GM21737 (cell line): ENCODE measurements at regions not wholly inside any gene's neighbourhood (a gene's known extent, or its start where the extent isn't known, plus 50 kb on each side); places are given as distances from the start of the nearest gene placed in this dataset.
A peak's percentile ranks its signal among the peaks of the same experiment; 100 is the strongest.

Experiments
- ATAC-seq: cut with Tn5 transposase; IDR thresholded peaks from one replicate; pipeline ENCODE4 v1.9.1; 2021; ENCODE audit warnings: mild to moderate bottlenecking, moderate library complexity; ENCODE audit not compliant: unreplicated experiment

DNA sequence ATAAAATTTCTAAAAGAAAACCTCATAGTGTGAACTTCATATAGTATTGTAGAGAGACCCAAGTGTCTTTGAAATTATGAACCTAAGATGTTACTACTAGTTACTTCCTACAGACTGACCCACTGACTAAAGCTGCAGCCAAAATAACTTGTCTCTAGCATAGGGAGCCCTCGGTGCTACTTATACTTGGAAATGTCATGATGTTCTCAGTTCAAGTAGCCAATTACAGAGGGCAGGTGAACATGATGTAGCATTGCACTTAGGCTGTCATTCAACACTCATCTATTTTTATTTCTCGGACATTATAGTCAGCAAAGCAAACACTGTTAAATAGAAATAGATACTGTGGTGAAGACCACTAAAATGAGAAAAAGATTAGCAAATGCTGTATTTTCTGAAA is 165.6 kb downstream of the AREG start:
- ATAC-seq, result no peak

DNA sequence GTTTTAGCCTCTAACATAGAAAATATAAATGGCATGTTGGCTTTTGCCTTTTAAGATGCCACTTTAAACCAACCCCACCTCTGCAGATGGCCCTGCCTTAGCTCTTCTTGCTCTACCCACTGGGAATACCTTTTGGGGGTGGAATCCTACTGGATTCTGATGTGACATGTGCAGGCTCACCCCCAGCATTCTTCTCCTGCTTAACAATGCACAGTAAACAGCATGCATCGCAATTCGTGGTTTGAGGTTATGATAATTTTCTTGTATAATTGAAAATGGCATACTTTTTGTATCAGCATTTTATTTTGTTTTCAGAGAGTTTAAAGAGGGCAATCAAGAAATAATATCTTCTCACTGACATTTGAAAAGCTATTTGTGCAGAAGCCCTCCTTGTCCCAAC is 167.9 kb downstream of the AREG start:
- no peak for ATAC-seq

DNA sequence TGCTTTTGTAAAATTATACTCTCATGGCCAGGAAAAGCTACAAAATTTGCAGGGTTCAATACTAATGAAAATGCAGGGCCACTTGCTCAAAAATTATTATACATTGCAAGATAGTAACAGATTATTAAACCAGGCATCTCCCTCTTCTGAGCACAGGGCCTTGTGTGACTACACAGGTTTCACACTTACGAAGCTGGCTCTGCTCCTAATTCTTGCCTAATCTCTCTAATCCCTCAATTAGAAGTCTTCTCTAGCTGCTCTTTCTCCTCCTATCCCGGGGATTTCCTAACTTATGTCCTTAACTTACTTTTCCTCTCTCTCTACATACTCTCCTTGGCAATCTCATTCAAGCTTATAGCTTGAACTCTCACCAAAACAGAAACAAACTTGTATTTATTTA is 168.3 kb downstream of the AREG start:
- no peak for ATAC-seq

DNA sequence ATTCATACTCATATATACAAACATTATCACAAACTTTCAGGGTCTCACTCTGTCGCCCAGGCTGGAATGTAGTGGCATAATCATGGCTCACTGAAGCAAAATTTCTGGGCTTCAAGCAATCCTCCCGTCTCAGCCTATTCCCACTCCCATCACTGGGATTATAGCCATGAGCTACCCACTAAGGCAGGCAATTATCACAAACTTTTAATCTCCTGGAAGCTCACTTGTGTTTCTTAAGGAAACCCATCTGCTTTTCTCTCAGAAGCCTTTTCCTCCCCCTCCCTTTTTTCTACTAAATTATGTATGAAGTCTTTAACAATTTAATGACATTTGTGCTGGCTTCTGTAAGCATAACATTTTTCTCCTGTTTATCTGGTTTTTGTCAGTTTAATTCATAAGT is 170.5 kb downstream of the AREG start:
- no peak for ATAC-seq

DNA sequence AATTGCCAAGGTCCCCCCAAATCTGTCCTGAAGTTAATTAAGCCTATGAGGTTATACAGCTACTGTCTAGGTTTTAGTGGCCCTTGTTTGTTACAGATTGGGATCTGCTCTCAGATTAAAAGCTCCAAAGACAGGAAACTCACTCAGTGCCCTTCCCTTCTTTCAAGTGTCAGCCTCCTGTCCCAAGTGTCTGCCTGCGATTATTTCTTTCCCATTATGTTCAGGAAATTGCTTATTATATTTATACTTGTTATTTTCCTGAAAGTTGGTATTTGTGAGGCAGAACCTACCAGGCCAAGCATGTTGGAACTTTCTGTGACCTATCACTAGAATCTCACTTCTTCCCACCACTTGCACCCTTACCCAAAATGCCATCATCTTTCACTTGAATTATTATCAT is 173.2 kb downstream of the AREG start:
- no peak for ATAC-seq

DNA sequence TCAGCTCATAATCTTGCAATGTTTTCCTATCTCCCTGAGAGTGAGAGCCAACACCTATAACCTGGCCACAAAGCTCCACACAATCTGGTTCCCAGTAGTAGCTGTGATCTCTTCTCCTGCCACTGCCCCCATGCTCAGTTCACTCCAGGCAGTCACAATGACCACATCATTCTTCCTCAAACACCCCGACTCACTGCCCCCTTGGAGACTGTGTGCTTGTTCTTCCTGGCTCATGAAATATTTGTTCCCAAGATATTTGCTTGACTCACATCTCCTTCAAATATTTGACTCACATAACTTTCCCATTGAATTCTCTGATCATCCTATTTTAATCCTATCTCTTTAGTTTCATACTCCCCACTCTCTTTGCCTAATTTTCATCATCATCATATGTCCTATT is 173.7 kb downstream of the AREG start:
- no peak for ATAC-seq

DNA sequence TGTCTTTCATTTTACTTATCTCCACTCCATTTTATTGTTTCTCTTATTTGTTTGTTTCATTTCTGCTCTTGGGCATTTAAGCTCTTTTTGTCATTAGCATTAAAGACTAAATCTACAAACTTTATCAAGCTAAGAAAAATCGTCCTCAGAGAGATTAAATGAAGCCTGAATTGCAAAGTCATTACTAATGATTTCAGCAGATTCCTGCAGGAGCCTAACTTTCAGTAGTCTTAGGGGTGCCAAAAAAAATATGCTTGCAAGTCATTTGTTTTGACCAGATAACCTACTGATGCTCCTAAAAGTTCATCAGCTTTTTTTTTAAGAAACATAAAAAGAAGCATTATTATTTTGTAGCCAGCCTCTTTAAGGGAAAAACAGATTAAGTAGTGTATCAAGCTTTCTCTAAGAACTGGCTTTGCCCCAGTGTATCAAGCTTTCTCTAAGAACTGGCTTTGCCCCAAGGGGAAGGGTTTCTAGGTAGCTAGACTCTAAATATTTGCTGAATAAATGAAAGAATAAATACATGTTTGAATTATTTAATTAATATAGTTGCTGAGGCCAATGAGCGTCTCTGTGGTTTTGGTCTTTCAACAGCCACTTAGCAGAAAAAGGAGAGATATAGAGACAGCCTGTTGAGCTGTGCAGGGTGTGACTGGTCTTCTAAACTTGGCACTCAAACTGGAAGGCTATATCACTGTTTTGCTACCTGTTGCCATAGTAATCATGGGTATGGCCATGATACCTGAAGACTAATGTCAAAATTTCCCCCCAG is 174.2 kb downstream of the BTC start:
- no peak for ATAC-seq

DNA sequence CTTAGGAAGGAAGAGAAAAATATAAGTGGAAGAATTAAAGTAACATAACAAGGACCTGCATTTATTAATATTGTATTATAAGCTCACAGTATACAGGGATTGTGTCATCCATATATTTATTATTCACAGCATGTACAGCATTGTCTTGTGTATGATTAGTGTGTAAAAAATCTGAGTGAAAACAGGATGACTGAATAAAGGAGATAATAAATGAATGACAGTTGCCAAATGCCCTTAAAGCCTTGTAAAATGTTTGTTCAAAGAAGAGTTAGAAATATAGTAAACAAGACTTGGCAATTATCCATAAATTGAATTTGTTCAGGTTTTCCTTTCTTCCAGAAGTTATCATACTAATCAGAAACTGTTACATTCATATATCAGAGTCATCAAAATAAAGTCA is 172.7 kb downstream of the BTC start:
- no peak for ATAC-seq

DNA sequence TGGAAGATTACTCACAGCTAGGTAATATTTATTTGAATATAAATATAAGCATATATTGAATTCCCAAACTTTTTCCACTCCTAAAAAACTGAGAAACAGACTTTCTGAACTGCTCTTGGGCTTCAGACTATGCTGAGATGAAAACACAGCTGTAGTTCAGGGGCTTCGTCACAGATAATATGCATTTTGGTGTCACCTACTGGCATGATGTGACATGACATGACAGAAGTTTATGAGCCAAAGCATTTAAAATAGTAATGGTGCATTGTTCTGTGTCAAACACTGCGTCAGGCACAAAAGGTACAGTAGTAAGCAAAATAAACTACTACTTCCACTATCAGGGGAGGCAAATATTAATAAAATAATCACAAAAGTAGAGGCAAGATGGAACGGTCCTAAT is 171.3 kb downstream of the BTC start:
- ATAC-seq, result peak; percentile 72

DNA sequence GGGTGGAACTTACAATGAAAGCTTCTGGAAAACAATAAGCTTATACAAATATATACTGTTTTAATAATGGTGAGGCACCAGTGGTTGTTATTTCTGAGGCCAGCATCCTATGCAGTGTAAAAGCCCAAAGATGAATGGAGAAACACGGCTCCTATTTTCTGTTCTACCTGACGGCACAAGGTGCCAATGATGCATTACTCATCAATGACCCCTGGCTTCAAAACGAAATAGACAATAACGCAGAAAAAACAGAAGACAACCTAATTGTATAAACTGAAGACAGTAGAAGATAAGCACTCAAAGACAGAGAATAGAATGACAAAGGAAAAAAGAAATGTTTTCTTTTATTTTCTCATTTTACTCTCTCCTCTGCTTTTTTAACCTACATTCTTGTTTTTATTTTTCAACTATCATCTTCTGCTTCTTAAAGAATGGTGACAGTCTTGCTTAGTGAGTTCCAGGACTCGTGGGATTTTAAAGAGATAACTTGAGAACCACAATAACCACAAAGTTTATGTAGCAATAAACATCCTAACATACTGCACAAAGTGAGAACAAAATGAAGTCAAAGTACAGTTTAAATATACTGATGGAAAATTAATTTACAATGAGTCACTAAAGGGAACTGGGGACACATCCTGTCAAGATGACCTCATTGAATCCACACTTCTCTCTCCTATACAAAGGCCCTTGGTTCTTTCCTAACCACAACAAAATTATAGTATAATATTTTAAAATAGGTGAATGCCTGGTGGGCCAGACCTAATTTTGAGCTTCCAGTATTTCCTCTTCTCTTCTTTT is 169.8 kb downstream of the BTC start:
- ATAC-seq, result no peak

DNA sequence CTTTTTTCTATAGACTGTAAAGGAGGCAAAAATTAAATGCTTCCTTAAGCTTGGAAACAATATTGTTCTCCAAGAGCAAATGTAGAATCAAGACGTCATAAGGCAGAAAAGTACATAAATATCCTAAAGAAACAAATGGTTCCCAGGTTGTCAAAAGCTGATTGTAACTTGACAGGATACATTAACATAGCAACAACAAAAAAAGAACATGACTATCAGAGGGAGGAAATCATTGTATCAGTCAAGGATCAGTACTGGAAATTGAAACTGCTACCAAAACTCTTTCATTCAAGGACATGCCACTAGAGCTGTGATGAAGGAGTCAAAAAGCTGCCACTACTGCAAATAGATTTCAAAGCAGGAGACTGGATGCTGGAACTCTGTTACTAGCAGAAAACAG is 168.3 kb downstream of the BTC start:
- ATAC-seq, result no peak

DNA sequence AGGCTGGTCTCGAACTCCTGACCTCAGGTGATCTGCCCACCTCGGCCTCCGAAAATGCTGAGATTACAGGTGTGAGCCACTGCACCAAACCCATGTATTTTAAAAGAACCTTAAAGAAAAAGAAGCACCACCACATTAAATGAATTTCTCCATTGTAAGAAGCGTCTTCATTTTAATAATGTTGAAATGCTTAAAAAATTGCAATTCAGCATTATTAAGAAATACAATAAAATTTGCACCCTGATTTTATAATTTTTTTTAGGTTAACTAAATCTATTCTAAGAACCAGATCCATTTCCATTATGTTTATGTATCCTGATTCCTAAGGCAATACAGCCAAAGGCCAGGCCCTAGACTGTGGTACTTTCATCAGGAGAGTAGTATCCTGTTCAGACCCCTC is 167.2 kb downstream of the BTC start:
- ATAC-seq, result no peak

DNA sequence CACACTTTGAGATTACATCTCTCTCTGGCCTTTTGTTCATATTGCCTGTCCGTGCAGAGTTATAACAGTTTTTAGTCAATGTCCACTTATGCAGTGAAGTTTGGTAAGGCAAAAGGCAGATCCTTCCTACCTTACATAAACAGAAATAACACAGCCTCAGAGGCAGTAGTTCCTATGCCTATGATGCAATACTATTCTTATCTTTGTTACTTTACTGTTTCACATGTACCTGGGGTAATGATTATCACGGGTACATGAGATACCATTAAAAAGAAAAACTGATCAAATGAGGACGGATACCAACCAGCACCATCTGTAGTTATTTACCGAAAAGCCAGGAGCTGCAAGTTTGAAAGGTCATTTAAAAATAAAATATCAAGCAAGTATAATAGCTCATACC is 166.8 kb downstream of the BTC start:
- no peak for ATAC-seq

DNA sequence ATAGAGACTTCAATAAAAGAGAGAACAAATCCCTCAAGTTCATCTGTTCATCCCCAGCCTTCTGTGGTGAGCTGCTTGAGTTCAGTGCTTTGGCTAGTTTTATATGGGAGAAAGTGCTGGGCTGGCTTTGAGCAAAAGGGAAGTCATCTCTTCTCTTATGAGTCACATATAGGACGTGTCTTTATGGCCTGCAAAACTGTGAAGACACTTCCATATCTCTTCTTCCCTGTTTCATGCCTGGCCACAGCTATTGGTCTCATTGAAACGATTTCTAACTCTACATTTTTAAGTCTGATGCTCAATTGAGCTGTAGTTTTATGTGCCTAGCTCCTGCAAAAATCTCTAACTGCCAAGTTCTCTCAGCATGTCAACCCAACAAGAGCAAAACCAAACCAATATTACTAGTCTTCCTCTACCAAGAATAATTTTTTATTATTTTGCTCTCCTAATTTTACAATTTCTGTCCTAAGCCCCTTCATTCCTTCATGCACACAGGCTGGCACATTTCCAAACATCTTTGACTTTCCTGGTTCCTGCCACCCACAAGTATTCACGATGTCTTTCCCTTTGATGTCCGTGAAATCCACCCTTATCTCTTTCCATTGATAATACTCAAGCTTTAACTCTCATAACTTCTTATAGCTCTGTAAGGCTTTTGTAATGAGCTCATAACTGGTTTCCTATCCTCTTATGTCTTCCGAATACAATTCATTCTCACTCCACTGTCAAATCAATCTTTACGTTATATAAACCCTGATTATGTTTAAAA is 165.3 kb downstream of the BTC start:
- ATAC-seq, result no peak

DNA sequence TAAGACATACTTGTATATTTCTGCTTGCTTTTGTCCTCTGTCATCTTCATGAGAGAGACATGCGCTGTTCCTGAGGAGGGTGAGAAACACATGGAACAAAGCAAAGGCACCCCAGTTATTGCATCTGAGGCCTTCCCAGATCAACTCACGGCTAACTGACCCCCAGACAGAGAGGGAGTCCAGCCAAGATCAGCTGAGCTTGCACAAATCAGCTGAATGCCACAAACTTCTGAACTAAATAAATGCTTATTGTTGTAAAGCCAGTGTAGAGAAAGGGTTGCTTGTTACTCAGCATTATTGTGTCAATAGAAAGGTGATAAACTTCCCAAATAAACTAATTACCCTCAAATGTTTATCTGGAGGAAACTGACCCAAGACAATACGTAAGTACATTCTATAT is 163.8 kb downstream of the BTC start:
- no peak for ATAC-seq

DNA sequence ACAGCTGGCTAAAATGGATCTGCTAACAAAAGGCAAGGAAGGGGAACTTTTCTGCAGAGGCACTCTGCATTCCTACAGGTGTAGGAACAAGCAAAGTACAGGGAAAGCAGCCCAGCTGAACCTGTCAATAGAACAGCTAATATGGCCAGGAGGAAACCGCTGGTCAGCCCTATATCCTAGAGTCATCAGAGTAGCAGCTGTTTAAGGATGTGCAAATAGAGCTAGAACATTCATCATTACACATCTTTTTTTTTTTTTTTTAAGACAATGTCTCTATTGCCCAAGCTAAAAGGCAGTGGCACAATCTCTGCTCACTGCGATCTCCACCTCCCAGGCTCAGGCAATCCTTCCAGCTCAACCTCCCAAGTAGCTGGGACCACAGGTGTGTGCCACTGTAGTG is 163.0 kb downstream of the BTC start:
- no peak for ATAC-seq

DNA sequence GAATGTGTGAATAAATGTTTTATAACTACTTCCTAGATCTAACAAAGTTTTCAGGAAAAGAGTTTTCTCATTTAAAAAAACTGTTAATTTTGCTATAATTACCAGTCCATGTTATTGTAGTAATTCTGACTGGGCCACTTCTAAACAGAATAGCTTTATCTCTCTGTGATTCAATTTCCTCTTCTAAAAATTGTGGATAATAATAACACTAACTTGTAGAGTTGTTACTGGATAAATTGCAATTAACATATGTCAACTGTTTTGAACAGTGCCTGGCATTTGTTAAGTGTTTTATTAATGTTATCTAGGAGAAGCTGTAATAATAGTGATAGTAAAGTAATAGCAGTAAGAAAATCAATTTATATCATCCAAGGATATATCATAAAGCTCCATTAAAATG is 162.3 kb downstream of the BTC start:
- no peak for ATAC-seq

DNA sequence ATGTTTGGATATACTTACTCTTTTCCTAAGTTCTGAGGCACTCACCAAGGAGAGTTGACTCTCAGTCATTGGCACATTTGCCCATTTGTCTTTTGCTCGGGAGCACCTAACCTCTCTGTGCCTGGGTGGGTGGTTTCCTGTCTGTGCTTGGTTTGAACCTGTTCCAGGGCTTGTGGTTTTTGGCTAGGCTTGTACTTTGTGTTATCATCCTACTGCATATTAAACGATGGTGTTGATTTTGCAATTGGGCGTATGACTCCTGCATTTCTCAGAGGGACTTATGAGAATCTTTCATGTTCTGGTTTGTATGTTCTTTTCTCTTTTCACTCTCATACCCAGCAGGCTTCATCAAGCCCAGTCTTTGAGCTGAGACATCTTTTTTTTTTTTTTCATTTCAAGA is 161.7 kb downstream of the BTC start:
- no peak for ATAC-seq

DNA sequence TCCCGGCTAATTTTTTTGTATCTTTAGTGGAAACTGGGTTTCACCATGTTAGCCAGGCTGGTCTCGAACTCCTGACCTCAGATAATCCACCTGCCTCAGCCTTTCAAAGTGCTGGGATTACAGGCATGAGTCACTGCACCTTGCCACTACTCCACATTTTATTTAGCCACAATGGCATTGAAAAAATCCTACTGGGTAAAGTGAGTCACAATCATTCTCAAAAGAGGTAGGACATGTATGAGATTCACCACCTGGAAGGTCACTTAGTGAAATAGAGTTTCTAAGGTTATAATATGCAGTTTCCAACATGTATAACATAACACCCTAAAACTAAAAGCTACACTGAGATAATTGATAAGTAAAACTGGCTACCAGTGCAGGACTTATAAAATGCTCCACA is 159.2 kb downstream of the BTC start:
- no peak for ATAC-seq

DNA sequence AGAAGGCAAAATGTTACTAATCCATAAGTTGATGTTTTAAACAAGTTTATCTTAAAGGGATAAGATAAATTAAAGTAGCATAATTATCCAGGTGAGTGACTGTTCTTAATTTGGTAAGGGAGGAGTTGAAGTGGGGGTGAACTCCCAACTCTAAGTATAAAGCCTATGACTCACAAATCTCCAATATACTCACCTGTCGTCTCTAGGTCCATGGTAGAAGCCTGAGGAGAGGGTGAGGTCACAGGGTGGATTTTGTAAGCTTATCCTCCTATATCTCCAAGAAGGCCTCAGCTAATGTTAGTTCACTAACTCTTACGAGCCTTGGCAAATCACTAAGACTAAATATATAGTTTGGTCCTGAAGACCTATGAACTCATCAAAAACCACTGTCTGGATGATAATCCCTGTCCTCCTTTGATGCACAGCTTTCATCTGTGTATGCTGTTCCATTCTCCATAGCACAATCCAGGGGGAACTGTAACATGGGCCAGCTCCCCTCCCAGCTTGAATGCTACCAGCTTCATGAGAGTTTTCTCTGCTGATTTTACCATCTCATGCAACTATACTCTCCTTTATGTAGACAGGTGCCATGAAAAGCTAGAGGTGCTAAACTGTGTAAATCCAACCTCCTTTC is 158.7 kb downstream of the BTC start:
- ATAC-seq, result no peak

DNA sequence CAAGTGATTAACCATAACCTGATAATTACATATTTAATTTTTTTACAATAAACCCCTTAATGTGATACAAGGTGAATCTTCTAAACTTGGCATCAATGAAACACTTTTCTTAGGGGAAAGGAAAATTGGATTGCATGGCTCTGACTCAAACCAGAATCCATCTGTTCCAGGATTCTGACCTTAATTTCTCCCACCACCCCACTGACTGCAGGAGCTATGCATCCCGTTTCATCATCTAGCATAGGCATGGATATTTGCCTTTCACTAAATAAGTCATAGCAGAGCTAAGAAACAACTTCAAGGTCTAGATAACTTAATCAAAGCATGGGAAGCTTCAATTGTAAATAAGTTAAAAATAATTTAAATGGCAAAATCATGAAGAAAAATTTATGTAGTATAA is 156.3 kb downstream of the BTC start:
- ATAC-seq, result no peak
